Activated naive CD4-positive, alpha-beta T cell treated with anti-CD3 and anti-CD28 coated beads, Interleukin-2, amount 50 U/mL, for 16 hours (primary cell): ENCODE measurements at regions not wholly inside any gene's neighbourhood (a gene's known extent, or its start where the extent isn't known, plus 50 kb on each side); places are given as distances from the start of the nearest gene placed in this dataset.

ENCODE experiments used
- DNase-seq: peaks from one replicate; pipeline ENCODE4 v3.0.0-alpha.2; 2020

GRCh38 chr4:57550198-57550597 lies 440.0 kb upstream of the IGFBP7 start:
- DNase-seq = no peak

GRCh38 chr4:57548856-57549255 lies 438.7 kb upstream of the IGFBP7 start:
- DNase-seq = no peak

- DNase-seq = no peak
Observed at GRCh38 chr4:57544811-57545654, 434.8 kb upstream of the IGFBP7 start.

- DNase-seq = no peak
Observed at GRCh38 chr4:57504797-57505530, 394.8 kb upstream of the IGFBP7 start.

- DNase-seq = no peak
Observed at GRCh38 chr4:57504139-57504538, 394.0 kb upstream of the IGFBP7 start.

- DNase-seq = no peak
Observed at GRCh38 chr4:57501720-57502119, 391.5 kb upstream of the IGFBP7 start.

GRCh38 chr4:57499786-57500185 lies 389.6 kb upstream of the IGFBP7 start:
- no peak for DNase-seq

- DNase-seq = no peak
Observed at GRCh38 chr4:57498251-57498650, 388.1 kb upstream of the IGFBP7 start.

- no peak for DNase-seq
Observed at GRCh38 chr4:57496697-57497471, 386.7 kb upstream of the IGFBP7 start.

- no peak for DNase-seq
Observed at GRCh38 chr4:57494821-57495220, 384.6 kb upstream of the IGFBP7 start.

- no peak for DNase-seq
Observed at GRCh38 chr4:57492251-57492878, 382.2 kb upstream of the IGFBP7 start.

- no peak for DNase-seq
Observed at GRCh38 chr4:57491388-57491787, 381.2 kb upstream of the IGFBP7 start.

GRCh38 chr4:57490520-57491255 lies 380.5 kb upstream of the IGFBP7 start:
- DNase-seq = no peak

- DNase-seq = no peak
Observed at GRCh38 chr4:57488366-57489162, 378.4 kb upstream of the IGFBP7 start.

GRCh38 chr4:57475424-57475823 lies 365.2 kb upstream of the IGFBP7 start:
- no peak for DNase-seq

- DNase-seq = no peak
Observed at GRCh38 chr4:57465321-57466056, 355.3 kb upstream of the IGFBP7 start.

- DNase-seq = no peak
Observed at GRCh38 chr4:57462843-57463242, 352.7 kb upstream of the IGFBP7 start.

- no peak for DNase-seq
Observed at GRCh38 chr4:57460967-57461366, 350.8 kb upstream of the IGFBP7 start.

- no peak for DNase-seq
Observed at GRCh38 chr4:57448901-57449300, 338.7 kb upstream of the IGFBP7 start.

- no peak for DNase-seq
Observed at GRCh38 chr4:57448452-57448851, 338.3 kb upstream of the IGFBP7 start.

- no peak for DNase-seq
Observed at GRCh38 chr4:57446266-57446665, 336.1 kb upstream of the IGFBP7 start.
